Lower leg skin (tissue), 3 donors: ENCODE measurements at regions not wholly inside any gene's neighbourhood (a gene's known extent, or its start where the extent isn't known, plus 50 kb on each side); places are given as distances from the start of the nearest gene placed in this dataset.

Source experiments
- POLR2A ChIP-seq, 2 donors: fragments of 450-650 bp; IDR thresholded peaks; one replicate each; pipeline ENCODE4 v1.6.1; 2016 to 2017; ENCODE audit warnings: antibody characterized with exemption in 2 of 2, mild to moderate bottlenecking in 1 of 2, moderate library complexity in 1 of 2
- TF ChIP-seq, protein P1 (sequence below), 3 donors: fragments of 450-650 bp; IDR thresholded peaks; one replicate each; pipeline ENCODE4 v1.5.1; 2016; ENCODE audit warnings: antibody characterized with exemption in 3 of 3, mild to moderate bottlenecking in 3 of 3, moderate library complexity in 2 of 3

DNA sequence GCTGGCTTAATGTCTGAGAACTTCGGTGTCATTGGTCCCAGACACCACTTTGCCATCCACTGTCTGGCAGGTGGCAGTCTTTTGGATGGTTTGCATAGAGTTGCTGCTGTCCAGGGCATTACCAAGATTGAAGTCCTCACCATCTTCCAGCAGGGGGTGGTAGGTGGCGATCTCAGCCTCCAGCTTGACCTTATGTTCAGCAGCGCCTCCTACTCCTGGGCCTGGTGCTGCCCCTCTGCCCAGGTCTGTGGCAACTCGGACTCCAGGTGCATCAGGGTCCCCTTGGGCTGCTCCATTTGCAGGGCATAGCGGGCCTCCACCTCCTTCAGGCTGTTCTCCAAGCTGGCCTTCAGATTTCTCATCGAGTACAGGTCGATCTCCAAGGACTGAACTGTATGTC is 573.3 kb upstream of the NCAM2 start:
- TF ChIP-seq POLR2A (IDR thresholded peaks at IDR 0.05) = no peak
- TF ChIP-seq, protein P1, sequence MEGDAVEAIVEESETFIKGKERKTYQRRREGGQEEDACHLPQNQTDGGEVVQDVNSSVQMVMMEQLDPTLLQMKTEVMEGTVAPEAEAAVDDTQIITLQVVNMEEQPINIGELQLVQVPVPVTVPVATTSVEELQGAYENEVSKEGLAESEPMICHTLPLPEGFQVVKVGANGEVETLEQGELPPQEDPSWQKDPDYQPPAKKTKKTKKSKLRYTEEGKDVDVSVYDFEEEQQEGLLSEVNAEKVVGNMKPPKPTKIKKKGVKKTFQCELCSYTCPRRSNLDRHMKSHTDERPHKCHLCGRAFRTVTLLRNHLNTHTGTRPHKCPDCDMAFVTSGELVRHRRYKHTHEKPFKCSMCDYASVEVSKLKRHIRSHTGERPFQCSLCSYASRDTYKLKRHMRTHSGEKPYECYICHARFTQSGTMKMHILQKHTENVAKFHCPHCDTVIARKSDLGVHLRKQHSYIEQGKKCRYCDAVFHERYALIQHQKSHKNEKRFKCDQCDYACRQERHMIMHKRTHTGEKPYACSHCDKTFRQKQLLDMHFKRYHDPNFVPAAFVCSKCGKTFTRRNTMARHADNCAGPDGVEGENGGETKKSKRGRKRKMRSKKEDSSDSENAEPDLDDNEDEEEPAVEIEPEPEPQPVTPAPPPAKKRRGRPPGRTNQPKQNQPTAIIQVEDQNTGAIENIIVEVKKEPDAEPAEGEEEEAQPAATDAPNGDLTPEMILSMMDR (IDR thresholded peaks at IDR 0.05) = no peak
